ENCODE measurements at regions not wholly inside any gene's neighbourhood (a gene's known extent, or its start where the extent isn't known, plus 50 kb on each side); places are given as distances from the start of the nearest gene placed in this dataset.
"Not testable (repeated sequence)": the region's sequence is repeated elsewhere in the genome, so short reads cannot be mapped to it uniquely, and the experiment has no call there.

GRCh38 chr15:21267226-21267625 lies 173.1 kb downstream of the POTEB3 start:
- Mint-ChIP-seq H3K27me3 (ENCODE audit: insufficient read depth) (no peaks in the 10 kb centered on the region), H3K4me1 (ENCODE audit: low read depth) (peaks cover 19% of the 10 kb centered on the region), H3K27ac (no peak overlapping the region), H3K4me3 (no peak overlapping the region), H3K9me3 (peaks cover 28% of the 10 kb centered on the region), H3K36me3 (ENCODE audit: low read depth) (peaks cover 13% of the 10 kb centered on the region; the same call in 1 of the 2 replicates)
- no peak for TF ChIP-seq CTCF (IDR thresholded peaks at IDR 0.05)
- no peak for DNase-seq

- Mint-ChIP-seq H3K4me1 (ENCODE audit: low read depth) (peaks cover 10% of the 10 kb centered on the region; the same call in 1 of the 2 replicates), H3K9me3 (peaks cover 36% of the 10 kb centered on the region), H3K36me3 (ENCODE audit: low read depth) (peaks cover 14% of the 10 kb centered on the region; the same call in 1 of the 2 replicates)
- DNase-seq; H3K27ac Mint-ChIP-seq; H3K27me3 Mint-ChIP-seq (ENCODE audit: insufficient read depth); H3K4me3 Mint-ChIP-seq: not testable (repeated sequence)
Observed at GRCh38 chr15:21265628-21266027, 174.7 kb downstream of the POTEB3 start.

- Mint-ChIP-seq H3K9me3 (peaks cover 35% of the 10 kb centered on the region), H3K36me3 (ENCODE audit: low read depth) (peaks cover 12% of the 10 kb centered on the region), H3K4me3 (no peak overlapping the region), H3K4me1 (ENCODE audit: low read depth) (peaks cover 4% of the 10 kb centered on the region; the same call in 1 of the 2 replicates), H3K27ac (no peak overlapping the region), H3K27me3 (ENCODE audit: insufficient read depth) (peaks cover 4% of the 10 kb centered on the region)
- TF ChIP-seq CTCF (IDR thresholded peaks at IDR 0.05), result no peak
- DNase-seq, result no peak
Observed at GRCh38 chr15:21262851-21263425, 177.4 kb downstream of the POTEB3 start.

- no peak overlapping the region for H3K27ac Mint-ChIP-seq
- peaks cover 4% of the 10 kb centered on the region for H3K27me3 Mint-ChIP-seq (ENCODE audit: insufficient read depth)
- no peak overlapping the region for H3K4me3 Mint-ChIP-seq
- peaks cover 33% of the 10 kb centered on the region for H3K9me3 Mint-ChIP-seq
- DNase-seq, result no peak
- TF ChIP-seq CTCF (IDR thresholded peaks at IDR 0.05), result no peak
- peaks cover 12% of the 10 kb centered on the region for H3K36me3 Mint-ChIP-seq (ENCODE audit: low read depth)
- no peaks in the 10 kb centered on the region; the same call in 1 of the 2 replicates for H3K4me1 Mint-ChIP-seq (ENCODE audit: low read depth)
Observed at GRCh38 chr15:21261965-21262850, 178.1 kb downstream of the POTEB3 start.

- Mint-ChIP-seq H3K27ac (no peak overlapping the region), H3K9me3 (peaks cover 28% of the 10 kb centered on the region), H3K4me3 (no peak overlapping the region), H3K36me3 (ENCODE audit: low read depth) (peaks cover 12% of the 10 kb centered on the region), H3K27me3 (ENCODE audit: insufficient read depth) (peaks cover 4% of the 10 kb centered on the region), H3K4me1 (ENCODE audit: low read depth) (no peaks in the 10 kb centered on the region; the same call in 1 of the 2 replicates)
- no peak for TF ChIP-seq CTCF (IDR thresholded peaks at IDR 0.05)
- no peak for DNase-seq
Observed at GRCh38 chr15:21261396-21261964, 178.8 kb downstream of the POTEB3 start.
